ENCODE measurements at regions not wholly inside any gene's neighbourhood (a gene's known extent, or its start where the extent isn't known, plus 50 kb on each side); places are given as distances from the start of the nearest gene placed in this dataset.

DNA sequence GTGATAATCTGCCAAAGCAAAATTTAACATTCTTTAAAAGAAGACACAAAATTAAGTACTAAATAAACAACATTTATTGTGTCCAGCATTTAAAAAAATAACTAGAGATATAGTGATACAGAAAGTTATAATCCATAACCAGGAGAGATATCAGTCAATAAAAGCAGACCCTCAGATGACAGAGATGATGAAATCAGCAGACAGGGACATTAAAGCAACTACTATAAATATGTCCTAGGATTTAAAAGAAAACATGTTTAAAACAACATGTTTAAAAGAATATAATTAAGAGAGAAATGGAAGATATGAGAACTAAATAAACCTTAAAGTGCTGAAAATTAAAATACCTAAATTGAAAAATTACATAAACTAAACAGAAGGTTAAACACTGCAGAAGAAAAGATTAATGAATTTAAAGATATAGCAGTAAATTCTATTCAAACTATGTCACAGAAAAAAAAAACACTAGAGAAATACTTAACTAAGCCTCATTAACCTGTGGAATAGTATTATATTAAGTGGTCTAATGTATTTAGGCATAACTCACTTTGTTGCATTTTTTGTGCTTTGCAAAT lies 261.2 kb upstream of the NR5A2 start:
- no peak for DNase-seq

GRCh38 chr1:199767700-199768099 lies 259.8 kb upstream of the NR5A2 start:
- DNase-seq = no peak

- DNase-seq = no peak
These were observed 252.9 kb upstream of the NR5A2 start for GRCh38 chr1:199774433-199775089.

GRCh38 chr1:199776768-199777497 lies 250.6 kb upstream of the NR5A2 start:
- no peak for DNase-seq

DNA sequence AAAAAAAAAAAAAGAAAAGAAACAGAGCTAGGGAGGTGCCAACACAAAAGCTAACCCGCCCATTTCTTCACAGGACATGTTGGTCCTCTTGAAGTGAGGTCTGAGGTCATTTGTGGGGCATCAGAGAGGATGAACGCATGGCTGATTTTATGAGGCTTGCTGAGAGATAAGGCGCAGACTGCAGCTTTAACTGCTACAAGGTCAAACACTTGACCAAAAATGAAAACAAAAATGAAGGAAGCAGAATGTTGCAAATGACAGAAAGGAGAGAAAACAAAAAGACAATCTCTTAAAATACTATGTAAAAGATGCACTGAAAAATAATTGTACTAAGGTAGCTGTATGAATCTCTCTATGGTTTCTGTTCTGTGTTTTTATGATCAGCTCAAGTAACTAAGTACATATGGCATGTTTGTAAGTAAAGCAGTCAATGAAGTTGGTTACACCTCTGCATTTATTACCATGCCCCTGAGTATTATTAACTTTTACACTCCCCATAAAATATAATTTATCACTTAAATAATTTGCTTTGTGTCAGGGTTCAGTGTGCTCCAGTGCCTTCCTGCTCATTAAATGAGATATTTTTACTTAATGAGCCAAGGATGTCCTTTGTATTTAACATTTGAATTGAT lies 249.1 kb upstream of the NR5A2 start:
- DNase-seq = no peak

- no peak for DNase-seq
These were observed 247.4 kb upstream of the NR5A2 start for GRCh38 chr1:199780091-199780490.

DNA sequence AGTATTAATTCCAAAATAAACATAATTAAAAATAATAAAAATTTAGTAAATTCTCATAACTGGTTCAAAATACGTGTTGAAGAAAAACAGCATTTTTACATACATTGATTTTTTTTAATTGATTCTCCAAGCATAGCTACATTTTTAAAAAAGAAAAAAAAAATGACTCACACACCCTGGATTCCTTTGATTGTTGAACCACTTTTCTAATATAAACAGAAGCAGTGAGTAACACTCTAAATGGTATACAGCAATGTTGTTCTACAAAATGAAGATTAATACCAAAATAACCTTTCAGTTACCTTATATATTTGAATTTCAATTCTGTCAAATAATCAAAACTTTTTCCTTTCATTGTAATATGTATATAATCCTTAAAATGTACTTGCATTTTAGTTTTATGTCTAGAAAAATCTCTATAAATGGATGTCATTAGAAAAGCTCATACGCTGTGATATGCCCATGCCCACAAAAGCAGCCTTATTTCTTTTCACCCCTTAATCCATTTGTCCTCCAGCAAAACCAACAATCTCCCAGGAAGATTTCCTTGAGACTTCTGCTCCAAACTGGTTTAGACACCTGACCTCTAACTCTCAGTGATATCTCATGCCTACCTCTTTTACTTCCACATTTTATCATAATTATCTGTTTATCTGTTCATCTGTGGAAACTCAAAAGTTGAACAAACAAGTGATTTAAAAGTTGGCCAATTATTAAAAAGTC lies 246.4 kb upstream of the NR5A2 start:
- no peak for DNase-seq

DNA sequence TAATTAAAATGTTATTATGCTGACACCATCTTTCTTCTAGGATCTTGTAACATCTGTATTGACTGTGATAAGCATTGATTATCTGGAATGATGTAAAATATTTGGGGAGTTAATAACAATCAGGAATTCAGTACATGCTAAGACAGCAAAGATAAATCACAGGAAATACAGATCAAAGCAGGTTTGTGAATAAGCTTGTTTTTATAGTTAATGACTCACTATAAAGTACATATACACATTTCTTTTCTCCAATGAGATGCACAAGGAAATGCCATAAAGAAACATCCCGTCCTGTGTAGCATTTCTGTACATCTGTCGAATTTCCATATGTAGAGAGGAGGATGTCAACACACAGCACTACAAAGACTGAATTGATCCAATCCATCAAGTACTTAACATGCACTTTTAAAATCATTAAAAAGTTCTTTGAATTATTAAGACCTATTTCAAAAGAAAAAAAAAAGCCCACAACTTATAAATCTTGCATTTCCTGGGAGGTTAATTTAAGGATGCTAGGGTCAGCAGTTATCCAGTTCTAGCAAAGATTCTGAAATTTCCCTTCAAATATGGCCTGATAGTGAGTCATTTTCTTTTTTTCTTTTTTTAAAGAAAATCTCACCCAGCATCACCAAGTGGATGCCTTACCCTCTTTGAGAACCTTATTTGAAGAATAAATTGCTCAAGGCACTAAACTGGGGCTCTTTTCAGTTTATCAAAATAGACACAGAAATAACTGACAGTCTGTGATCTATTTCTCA lies 243.2 kb upstream of the NR5A2 start:
- no peak for DNase-seq

GRCh38 chr1:199786695-199787094 lies 240.8 kb upstream of the NR5A2 start:
- DNase-seq = no peak

DNA sequence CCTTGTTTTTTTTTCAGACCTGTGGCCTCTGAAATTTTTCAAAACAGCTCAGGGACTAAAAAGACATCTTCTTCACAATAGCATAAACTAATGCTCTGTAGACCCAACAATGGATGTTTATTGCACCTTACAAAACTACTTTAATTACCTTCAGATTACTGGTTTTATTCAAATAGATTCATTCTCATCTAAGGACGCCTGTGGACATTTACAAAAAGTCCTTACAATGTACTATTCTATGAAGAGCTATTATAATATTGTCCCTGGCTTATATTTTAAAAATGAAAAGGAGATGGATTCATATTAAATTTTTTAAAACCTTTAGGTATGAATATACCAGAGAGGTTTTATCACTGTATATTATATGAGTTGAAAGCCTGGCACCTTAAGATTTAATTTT lies 238.4 kb upstream of the NR5A2 start:
- DNase-seq = no peak

- DNase-seq = no peak
These were observed 236.0 kb upstream of the NR5A2 start for GRCh38 chr1:199791495-199791894.

- DNase-seq = no peak
These were observed 234.6 kb upstream of the NR5A2 start for GRCh38 chr1:199792874-199793273.

GRCh38 chr1:199794105-199794863 lies 233.2 kb upstream of the NR5A2 start:
- DNase-seq = no peak

DNA sequence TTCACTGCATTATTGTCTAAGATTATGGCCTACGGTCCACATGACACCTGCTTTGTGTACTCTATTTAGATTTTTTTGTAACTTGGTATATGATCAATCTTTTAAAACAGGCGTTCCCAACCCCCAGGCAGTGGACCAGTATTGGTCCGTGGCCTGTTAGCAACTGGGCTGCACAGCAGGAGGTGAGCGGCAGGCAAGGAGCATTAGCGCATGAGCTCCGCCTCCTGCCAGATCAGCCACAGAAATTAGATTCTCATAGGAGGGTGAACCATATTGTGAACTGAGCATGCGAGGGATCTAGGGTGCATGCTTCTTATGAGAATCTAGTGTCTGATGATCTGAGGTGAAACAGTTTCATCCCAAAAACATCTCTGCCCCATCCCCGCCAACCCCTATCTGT lies 228.4 kb upstream of the NR5A2 start:
- DNase-seq = no peak

DNA sequence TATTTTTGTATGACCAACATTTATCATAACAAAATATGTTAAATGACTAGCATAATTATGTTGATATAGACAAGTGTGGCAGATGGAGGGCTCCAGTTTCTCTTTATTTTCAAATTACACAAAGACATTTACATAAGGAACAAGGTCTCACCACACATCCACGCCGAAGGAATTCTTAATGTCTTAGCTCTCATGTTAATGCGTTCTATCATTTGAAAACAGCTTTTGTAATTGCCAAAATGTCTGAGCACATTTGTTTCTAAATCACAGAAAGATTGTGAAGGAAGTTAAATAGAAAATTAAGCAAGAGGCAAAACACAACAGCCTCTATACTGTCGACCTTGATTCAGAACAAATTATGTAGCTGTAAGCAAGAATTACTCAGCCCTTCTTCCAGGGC lies 223.0 kb upstream of the NR5A2 start:
- no peak for DNase-seq

- no peak for DNase-seq
These were observed 219.2 kb upstream of the NR5A2 start for GRCh38 chr1:199808110-199808870.

DNA sequence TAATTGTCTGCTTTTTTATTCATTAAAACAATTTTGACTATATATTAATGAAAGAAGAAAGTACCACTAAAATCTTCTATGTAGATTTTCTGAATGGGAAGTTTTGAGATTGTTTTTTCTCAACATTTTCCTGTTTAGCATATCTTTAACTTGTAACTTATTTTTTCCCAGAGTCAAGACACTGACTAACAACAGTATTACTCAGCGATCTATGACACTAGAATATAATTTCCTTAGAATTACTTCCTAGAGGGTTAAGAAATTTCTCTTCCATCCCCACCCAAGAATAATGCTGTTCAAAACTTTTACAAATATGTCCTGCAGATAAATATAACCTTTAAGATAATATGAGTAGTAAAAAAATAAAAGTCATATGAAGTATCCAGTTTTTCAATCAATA lies 218.2 kb upstream of the NR5A2 start:
- DNase-seq = no peak

DNA sequence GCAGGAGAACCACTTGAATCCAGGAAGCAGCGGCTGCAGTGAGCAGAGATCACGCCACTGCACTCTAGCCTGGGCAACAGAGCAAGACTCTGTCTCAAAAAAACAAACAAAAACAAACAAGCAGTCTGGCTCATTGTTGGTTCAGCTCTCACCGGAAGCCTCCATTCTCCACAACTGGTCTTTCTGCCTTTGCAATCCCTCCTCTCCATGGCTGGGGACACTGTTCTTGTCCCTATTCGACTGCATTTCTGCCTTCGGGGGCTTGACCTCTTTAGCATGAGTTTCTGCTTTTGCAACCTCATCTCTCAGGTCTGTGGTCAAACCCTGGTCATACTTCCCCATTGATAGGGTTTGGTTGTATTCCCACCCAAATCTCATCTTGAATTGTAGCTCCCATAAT lies 216.3 kb upstream of the NR5A2 start:
- no peak for DNase-seq

GRCh38 chr1:199813198-199813597 lies 214.3 kb upstream of the NR5A2 start:
- DNase-seq = no peak

GRCh38 chr1:199815947-199816346 lies 211.6 kb upstream of the NR5A2 start:
- DNase-seq = no peak

DNA sequence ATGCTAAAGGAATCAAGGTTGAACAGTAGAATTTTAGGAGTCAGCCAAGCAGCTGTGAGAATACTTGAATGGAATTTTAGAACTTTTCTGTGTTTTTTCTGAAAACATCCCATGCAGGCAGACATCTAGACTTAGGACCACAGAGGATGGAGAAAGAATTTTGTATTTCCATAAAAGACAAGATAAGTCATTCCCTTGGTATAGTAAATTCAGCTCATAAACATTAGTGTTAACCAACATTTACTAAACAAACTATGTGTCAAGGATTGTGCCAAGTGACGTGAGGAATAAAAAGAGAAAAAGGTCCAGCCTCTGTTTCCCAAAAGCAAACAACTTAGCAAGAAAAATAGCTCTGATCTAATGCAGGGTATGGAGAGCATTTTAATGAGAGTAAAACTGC lies 210.2 kb upstream of the NR5A2 start:
- no peak for DNase-seq
